K562 (cell line): ENCODE measurements at regions not wholly inside any gene's neighbourhood (a gene's known extent, or its start where the extent isn't known, plus 50 kb on each side); places are given as distances from the start of the nearest gene placed in this dataset.

ENCODE experiments used
- CBX8 ChIP-seq: fragments of 200-600 bp; sonication (generic); IDR thresholded peaks from 2 replicates; pipeline ENCODE4 v1.6.1; 2012; ENCODE audit warnings: borderline replicate concordance, mixed run types, low read depth, mild to moderate bottlenecking, moderate library complexity, mixed read lengths, low read length, control low read depth, inconsistent platforms; ENCODE audit not compliant: poor library complexity, severe bottlenecking; ENCODE audit errors: extremely low read depth
- DPF2 ChIP-seq: fragments of 450-650 bp; IDR thresholded peaks from 2 replicates; pipeline ENCODE4 v1.6.1; 2016
- GTF2E2 ChIP-seq: fragments of 200-800 bp; sonication (Bioruptor generic); IDR thresholded peaks from 2 replicates; pipeline ENCODE4 v1.6.1; 2016; ENCODE audit warnings: missing genetic modification characterization, missing compliant biosample characterization
- HNRNPLL ChIP-seq: fragments of 200-400 bp; formaldehyde crosslinking; IDR thresholded peaks from 2 replicates; pipeline ENCODE4 v1.6.1; 2017; ENCODE audit warnings: low read length, low read depth, mild to moderate bottlenecking; ENCODE audit not compliant: poor library complexity, severe bottlenecking
- LCOR ChIP-seq: sonication (generic); formaldehyde crosslinking; IDR thresholded peaks from 2 replicates; pipeline ENCODE4 v1.8.0; 2022; ENCODE audit warnings: mild to moderate bottlenecking, missing genetic modification reagents
- MEF2A ChIP-seq: IDR thresholded peaks from 2 replicates; pipeline ENCODE4 v1.6.1; 2011; ENCODE audit warnings: low read depth, mild to moderate bottlenecking, low read length, moderate library complexity; ENCODE audit not compliant: control insufficient read depth
- NR2C1 ChIP-seq, 2 experiments: fragments of 450-650 bp; IDR thresholded peaks; 2 replicates each; pipeline ENCODE4 v1.6.1; 2017; ENCODE audit warnings: mild to moderate bottlenecking in 2 of 2, antibody characterized with exemption in 1 of 2, inconsistent platforms in 1 of 2, missing compliant biosample characterization in 1 of 2, missing genetic modification characterization in 1 of 2
- TAF9B ChIP-seq: fragments of 450-650 bp; IDR thresholded peaks from 2 replicates; pipeline ENCODE4 v1.6.1; 2018; ENCODE audit warnings: mild to moderate bottlenecking; ENCODE audit not compliant: partially characterized antibody
- ZC3H8 ChIP-seq: fragments of 450-650 bp; IDR thresholded peaks from 2 replicates; pipeline ENCODE4 v1.6.1; 2017
- ZNF23 ChIP-seq: fragments of 250-450 bp; sonication (Bioruptor Pico); IDR thresholded peaks from 2 replicates; pipeline ENCODE4 v1.4.0; 2020; ENCODE audit warnings: mild to moderate bottlenecking
- ZNF79 ChIP-seq: fragments of 250-450 bp; sonication (Bioruptor Pico); IDR thresholded peaks from 2 replicates; pipeline ENCODE4 v1.4.0; 2020; ENCODE audit warnings: low read depth, mild to moderate bottlenecking, moderate library complexity
- TF ChIP-seq, protein P1 (sequence below): sonication (generic); formaldehyde crosslinking; IDR thresholded peaks from 2 replicates; pipeline ENCODE4 v1.8.0; 2022; ENCODE audit warnings: missing genetic modification reagents, mild to moderate bottlenecking, borderline replicate concordance
- TF ChIP-seq, protein P2 (sequence below): fragments of 450-650 bp; IDR thresholded peaks from 2 replicates; pipeline ENCODE4 v1.7.0; 2016; ENCODE audit warnings: borderline replicate concordance
- TF ChIP-seq, protein P3 (sequence below), 2 experiments: fragments of 450-650 bp in 1 of 2; sonication (generic) in 1 of 2; formaldehyde crosslinking; conservative IDR thresholded peaks; 2 replicates each; pipeline versions ENCODE4 v1.4.0 to v1.8.1; 2020 to 2022; ENCODE audit warnings: mild to moderate bottlenecking in 1 of 2, missing genetic modification reagents in 1 of 2
- TF ChIP-seq, protein P4 (sequence below): fragments of 250-450 bp; sonication (Bioruptor Pico); IDR thresholded peaks from 2 replicates; pipeline ENCODE4 v1.4.0; 2020; ENCODE audit warnings: mild to moderate bottlenecking, moderate library complexity, borderline replicate concordance

DNA sequence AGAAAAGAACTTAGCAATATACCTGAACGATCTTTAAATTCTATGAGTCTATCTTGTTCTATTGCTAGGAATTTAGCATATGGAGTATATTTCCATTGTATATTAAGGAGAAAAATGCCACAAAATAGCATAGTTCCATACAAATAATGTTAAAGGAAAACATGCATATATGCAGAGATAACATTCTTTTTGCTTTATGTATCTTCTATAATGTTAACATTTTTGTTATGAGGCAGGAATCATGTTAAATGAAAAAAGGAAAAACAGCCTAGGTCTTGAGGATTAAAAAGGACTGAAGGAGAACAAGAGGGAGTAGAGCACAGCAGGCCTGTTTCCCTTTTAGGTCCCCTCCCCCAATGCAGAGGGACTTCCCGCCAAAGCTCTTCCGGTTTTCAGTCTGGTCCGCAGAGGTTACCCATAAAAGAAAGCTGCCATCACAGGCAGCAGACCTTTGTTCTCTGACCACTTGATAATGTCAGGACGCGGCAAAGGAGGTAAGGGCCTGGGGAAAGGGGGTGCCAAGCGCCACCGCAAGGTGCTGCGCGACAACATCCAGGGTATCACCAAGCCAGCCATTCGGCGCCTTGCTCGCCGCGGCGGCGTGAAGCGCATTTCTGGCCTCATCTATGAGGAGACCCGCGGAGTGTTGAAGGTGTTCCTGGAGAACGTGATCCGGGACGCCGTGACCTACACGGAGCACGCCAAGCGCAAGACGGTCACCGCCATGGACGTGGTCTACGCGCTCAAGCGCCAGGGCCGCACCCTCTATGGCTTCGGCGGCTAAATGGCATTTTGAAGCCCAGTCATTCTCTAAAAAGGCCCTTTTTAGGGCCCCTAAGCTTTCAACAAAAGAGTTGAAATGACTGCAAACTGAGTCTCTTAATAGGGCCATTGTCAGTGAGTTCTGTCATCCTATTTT is 108.4 kb upstream of the PRSS16 start (continued):
- TF ChIP-seq, protein P1, sequence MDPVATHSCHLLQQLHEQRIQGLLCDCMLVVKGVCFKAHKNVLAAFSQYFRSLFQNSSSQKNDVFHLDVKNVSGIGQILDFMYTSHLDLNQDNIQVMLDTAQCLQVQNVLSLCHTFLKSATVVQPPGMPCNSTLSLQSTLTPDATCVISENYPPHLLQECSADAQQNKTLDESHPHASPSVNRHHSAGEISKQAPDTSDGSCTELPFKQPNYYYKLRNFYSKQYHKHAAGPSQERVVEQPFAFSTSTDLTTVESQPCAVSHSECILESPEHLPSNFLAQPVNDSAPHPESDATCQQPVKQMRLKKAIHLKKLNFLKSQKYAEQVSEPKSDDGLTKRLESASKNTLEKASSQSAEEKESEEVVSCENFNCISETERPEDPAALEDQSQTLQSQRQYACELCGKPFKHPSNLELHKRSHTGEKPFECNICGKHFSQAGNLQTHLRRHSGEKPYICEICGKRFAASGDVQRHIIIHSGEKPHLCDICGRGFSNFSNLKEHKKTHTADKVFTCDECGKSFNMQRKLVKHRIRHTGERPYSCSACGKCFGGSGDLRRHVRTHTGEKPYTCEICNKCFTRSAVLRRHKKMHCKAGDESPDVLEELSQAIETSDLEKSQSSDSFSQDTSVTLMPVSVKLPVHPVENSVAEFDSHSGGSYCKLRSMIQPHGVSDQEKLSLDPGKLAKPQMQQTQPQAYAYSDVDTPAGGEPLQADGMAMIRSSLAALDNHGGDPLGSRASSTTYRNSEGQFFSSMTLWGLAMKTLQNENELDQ, result peak; percentile 82; the same call in 1 of the 2 replicates
- TF ChIP-seq, protein P2, sequence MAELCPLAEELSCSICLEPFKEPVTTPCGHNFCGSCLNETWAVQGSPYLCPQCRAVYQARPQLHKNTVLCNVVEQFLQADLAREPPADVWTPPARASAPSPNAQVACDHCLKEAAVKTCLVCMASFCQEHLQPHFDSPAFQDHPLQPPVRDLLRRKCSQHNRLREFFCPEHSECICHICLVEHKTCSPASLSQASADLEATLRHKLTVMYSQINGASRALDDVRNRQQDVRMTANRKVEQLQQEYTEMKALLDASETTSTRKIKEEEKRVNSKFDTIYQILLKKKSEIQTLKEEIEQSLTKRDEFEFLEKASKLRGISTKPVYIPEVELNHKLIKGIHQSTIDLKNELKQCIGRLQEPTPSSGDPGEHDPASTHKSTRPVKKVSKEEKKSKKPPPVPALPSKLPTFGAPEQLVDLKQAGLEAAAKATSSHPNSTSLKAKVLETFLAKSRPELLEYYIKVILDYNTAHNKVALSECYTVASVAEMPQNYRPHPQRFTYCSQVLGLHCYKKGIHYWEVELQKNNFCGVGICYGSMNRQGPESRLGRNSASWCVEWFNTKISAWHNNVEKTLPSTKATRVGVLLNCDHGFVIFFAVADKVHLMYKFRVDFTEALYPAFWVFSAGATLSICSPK, result no peak
- TF ChIP-seq GTF2E2 (peak; percentile 90; the same call in 1 of the 2 replicates), NR2C1 (IDR thresholded peaks at IDR 0.05) (peak; percentile 53), NR2C1 (tag; IDR thresholded peaks at IDR 0.05) (peak; percentile 80), ZC3H8 (no peak), TAF9B (peak; percentile 63), ZNF23 (CRISPR knock-in tag) (no peak), DPF2 (peak; percentile 35; the same call in 1 of the 2 replicates), CBX8 (no peak), HNRNPLL (peak; percentile 87), MEF2A (peak; percentile 64; the same call in 1 of the 2 replicates), LCOR (peak; percentile 97), ZNF79 (no peak)
- TF ChIP-seq, protein P3, sequence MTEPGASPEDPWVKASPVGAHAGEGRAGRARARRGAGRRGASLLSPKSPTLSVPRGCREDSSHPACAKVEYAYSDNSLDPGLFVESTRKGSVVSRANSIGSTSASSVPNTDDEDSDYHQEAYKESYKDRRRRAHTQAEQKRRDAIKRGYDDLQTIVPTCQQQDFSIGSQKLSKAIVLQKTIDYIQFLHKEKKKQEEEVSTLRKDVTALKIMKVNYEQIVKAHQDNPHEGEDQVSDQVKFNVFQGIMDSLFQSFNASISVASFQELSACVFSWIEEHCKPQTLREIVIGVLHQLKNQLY (CRISPR knock-in tag; conservative IDR thresholded peaks at IDR 0.05), result peak in 1 of 2 experiments; percentile 71; a peak in 1 of 4 replicates
- TF ChIP-seq, protein P4, sequence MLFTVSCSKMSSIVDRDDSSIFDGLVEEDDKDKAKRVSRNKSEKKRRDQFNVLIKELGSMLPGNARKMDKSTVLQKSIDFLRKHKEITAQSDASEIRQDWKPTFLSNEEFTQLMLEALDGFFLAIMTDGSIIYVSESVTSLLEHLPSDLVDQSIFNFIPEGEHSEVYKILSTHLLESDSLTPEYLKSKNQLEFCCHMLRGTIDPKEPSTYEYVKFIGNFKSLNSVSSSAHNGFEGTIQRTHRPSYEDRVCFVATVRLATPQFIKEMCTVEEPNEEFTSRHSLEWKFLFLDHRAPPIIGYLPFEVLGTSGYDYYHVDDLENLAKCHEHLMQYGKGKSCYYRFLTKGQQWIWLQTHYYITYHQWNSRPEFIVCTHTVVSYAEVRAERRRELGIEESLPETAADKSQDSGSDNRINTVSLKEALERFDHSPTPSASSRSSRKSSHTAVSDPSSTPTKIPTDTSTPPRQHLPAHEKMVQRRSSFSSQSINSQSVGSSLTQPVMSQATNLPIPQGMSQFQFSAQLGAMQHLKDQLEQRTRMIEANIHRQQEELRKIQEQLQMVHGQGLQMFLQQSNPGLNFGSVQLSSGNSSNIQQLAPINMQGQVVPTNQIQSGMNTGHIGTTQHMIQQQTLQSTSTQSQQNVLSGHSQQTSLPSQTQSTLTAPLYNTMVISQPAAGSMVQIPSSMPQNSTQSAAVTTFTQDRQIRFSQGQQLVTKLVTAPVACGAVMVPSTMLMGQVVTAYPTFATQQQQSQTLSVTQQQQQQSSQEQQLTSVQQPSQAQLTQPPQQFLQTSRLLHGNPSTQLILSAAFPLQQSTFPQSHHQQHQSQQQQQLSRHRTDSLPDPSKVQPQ (CRISPR knock-in tag), result no peak
